ENCODE measurements at regions not wholly inside any gene's neighbourhood (a gene's known extent, or its start where the extent isn't known, plus 50 kb on each side); places are given as distances from the start of the nearest gene placed in this dataset.
A peak's percentile ranks its signal among the peaks of the same experiment; 100 is the strongest.

DNA sequence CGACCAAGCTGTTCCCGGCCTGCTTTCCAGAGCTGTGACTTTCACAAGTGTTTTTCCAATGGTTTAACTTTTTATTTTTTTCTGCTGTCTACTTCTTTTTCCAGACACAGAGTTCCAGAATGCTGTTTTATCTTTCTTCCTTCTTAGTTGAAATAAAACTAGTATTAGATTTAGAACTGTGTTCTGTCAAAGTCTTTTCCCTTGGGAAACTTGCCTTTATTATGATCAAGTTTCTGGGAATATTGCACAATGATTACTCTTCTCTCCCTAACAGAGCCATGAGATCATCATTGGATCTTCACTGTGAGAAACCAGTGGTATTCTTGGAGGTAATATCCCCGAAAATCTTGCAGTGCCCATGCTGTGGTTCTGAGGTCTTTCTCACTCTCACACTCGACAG is 104.9 kb upstream of the KCND2 start:
- TF ChIP-seq, protein P1, sequence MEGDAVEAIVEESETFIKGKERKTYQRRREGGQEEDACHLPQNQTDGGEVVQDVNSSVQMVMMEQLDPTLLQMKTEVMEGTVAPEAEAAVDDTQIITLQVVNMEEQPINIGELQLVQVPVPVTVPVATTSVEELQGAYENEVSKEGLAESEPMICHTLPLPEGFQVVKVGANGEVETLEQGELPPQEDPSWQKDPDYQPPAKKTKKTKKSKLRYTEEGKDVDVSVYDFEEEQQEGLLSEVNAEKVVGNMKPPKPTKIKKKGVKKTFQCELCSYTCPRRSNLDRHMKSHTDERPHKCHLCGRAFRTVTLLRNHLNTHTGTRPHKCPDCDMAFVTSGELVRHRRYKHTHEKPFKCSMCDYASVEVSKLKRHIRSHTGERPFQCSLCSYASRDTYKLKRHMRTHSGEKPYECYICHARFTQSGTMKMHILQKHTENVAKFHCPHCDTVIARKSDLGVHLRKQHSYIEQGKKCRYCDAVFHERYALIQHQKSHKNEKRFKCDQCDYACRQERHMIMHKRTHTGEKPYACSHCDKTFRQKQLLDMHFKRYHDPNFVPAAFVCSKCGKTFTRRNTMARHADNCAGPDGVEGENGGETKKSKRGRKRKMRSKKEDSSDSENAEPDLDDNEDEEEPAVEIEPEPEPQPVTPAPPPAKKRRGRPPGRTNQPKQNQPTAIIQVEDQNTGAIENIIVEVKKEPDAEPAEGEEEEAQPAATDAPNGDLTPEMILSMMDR (conservative IDR thresholded peaks at IDR 0.05; ENCODE audit: low read depth), result no peak
- DNase-seq (ENCODE audit: low spot score), result no peak
- CTCF ChIA-PET, result no interaction called here
- no peak overlapping the region for H3K27ac ChIP-seq
- POLR2A ChIA-PET (ENCODE audit: low non-redundant PET), result no interaction called here

DNA sequence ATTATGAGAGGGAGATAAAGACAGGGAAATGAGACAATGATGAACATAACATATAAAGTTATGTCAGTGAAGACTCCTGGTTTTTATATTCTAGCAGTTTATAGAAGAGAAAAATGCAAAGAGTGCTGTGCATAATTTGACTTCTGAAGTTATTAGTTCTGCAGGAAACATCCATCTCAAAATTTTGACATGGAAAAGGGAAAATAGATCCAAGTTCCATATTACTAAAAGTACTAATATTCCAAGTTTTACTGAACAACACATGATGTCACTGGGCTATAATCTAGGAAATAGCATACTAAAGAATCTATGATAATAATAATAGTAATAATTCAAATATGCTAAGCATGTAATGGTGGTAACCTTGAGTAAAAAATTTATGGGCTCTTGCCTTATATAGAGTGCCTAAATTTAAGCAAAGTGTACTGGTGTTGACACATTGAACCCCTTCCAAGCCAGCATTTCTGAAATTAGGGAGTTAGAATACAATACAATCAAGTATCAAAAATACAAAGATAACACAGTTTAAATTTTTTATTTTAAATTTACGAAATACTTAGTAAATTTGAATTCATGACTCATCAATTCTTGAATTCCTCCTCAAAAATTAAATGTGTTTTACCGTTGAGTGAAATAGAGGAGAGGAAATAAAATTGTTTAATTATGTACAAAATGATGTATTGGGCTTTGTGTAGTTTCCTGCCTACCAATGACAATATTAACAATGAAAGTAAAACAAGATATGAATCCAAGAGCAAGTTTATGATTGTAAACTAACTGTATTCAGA is 102.8 kb upstream of the KCND2 start:
- DNase-seq (ENCODE audit: low spot score), result no peak
- H3K27ac ChIP-seq, result no peak overlapping the region
- TF ChIP-seq, protein P1 (conservative IDR thresholded peaks at IDR 0.05; ENCODE audit: low read depth), result no peak
- CTCF ChIA-PET, result interaction anchor here (0.6 kb wide), 1 partner anchor 49 kb away, joined by 3 read pairs; no protein-coding TSS in a partner anchor
- POLR2A ChIA-PET (ENCODE audit: low non-redundant PET), result no interaction called here

DNA sequence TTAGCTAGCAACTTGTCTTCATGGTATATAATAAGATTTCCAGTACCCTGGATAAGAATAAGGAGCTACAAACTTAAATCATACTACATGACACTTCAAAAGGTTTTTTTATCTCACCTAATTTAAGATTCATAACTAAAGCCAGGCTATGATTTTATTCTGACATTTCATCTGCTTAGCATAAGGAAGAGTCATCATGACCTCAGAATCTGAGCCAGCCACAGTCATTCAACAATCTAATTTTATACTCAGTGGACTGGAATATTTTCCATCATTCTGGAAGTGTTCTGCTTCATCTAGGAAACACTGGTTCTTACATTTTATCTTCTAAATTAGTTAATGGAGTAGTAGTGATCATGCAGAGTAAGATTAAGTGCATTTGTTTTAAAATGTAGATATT is 102.1 kb upstream of the KCND2 start:
- no peak for DNase-seq (ENCODE audit: low spot score)
- TF ChIP-seq, protein P1 (conservative IDR thresholded peaks at IDR 0.05; ENCODE audit: low read depth), result no peak
- ChIA-PET POLR2A (ENCODE audit: low non-redundant PET) (no interaction called here), CTCF (interaction anchor here (0.6 kb wide), 1 partner anchor 49 kb away, joined by 3 read pairs; no protein-coding TSS in a partner anchor)
- H3K27ac ChIP-seq, result no peak overlapping the region

DNA sequence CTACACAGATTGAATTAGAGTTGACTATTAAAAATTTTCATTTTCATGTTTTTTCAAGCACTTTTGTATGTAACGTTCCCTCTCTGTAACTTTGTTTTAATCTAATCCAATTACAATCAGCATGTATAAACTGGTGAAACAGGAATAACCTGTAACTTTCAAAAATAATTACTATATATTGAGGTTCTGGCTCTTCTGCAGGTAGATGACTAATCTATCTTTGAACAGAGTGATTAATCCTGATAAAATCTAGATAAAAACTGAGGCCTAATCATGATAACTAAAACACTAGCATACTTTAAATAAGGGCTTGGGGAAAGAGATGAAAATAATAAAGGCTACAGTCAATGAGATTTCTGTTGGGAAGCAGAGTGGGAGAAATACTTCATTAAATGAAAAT is 101.6 kb upstream of the KCND2 start:
- ChIA-PET POLR2A (ENCODE audit: low non-redundant PET) (no interaction called here), CTCF (interaction anchor here (0.6 kb wide), 1 partner anchor 48 kb away, joined by 3 read pairs; no protein-coding TSS in a partner anchor)
- DNase-seq (ENCODE audit: low spot score), result peak; percentile 13
- TF ChIP-seq, protein P1 (conservative IDR thresholded peaks at IDR 0.05; ENCODE audit: low read depth), result no peak
- no peak overlapping the region for H3K27ac ChIP-seq

DNA sequence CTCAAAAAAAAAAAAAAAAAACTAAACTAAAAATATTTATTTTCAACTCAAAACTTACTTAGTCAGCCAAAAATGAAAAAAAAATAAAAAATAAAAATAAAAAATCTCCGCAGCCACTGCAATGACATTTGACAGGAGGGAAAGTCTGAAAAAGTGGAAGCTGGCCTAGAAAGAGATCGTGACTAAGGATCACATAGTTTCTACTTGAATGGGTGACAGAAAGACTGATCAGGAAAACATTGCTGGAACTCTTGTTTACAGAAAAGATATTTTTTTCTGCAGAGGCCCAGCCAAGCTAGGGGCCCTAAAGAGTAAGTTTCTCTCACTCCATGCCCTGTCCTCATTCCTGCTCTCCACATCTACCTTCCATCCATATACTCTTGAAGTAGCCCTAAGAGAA is 92.8 kb upstream of the KCND2 start:
- ChIA-PET CTCF (no interaction called here), POLR2A (ENCODE audit: low non-redundant PET) (no interaction called here)
- DNase-seq (ENCODE audit: low spot score), result no peak
- TF ChIP-seq, protein P1 (conservative IDR thresholded peaks at IDR 0.05; ENCODE audit: low read depth), result no peak
- no peak overlapping the region for H3K27ac ChIP-seq

DNA sequence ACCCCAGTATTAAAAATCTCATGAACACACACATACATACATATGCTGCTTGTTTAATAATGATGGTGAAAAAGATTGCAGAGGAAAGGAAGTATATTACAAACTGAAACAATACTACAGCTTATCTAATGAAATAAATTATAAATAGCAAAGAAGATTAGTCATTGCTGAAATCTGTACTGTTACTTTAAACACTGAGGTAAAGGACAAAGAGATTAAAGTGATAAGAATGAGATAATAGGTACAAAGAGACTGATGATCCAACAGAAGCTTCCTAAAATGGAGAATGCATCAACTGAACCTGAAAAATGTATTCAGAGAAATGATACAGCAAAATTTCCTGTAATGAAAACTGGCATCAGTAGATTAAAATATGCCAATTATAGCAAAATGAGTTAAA is 91.5 kb upstream of the KCND2 start:
- TF ChIP-seq, protein P1 (conservative IDR thresholded peaks at IDR 0.05; ENCODE audit: low read depth), result no peak
- no peak for DNase-seq (ENCODE audit: low spot score)

More for the DNA sequence above, 91.5 kb upstream of the KCND2 start:
- CTCF ChIA-PET, result no interaction called here
- H3K27ac ChIP-seq, result no peak overlapping the region
- POLR2A ChIA-PET (ENCODE audit: low non-redundant PET), result no interaction called here

Measured in RWPE1 (cell line).